Amniotic epithelial cell (primary cell): ENCODE measurements at regions not wholly inside any gene's neighbourhood (a gene's known extent, or its start where the extent isn't known, plus 50 kb on each side); places are given as distances from the start of the nearest gene placed in this dataset.

Experiments
- DNase-seq: peaks from one replicate; pipeline ENCODE4 v3.0.0-alpha.2; 2010; ENCODE audit warnings: low read depth

DNA sequence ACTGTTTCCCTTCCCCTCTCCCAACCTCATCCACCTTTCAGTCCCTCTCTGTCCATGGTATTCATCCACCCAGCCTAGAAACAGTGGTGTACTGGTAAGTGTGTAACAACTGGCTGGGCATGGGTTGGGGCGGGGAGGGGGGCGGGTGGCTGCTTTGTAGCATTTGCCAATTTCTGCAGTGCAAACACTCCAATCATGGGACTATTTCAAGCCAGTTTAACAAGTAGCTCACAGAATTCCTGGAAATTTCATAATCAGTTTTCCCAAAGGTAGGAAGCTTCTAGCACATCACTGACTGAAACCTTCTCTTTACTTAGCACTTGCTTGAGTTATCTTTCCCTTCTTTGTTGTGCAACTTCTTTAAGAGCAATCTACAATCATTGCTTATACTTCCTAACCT lies 100.8 kb upstream of the WASF3 start:
- DNase-seq, result no peak

- DNase-seq, result no peak
Observed at GRCh38 chr13:26457212-26457611, 100.3 kb upstream of the WASF3 start.

GRCh38 chr13:26458196-26458749 lies 99.2 kb upstream of the WASF3 start:
- no peak for DNase-seq

GRCh38 chr13:26459276-26460131 lies 98.0 kb upstream of the WASF3 start:
- no peak for DNase-seq

GRCh38 chr13:26460648-26461047 lies 96.8 kb upstream of the WASF3 start:
- DNase-seq, result no peak

DNA sequence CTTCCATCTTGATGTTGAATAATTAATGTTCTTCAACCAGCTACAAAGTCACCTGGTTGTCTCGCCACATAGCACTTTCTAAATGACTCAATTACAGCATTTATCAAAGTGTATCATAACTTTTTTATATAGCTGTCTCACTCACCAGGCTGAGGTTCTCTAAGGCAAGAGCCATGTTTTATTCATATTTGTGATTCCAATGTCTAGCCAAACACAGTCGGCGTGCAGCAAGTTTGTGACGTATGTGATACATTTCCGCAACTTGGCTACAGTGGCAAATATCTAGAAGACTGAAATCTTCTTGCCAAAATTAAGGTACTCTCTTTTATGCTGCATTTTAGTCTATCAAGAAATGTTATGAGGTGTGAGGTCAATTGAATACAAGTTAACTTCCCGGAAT lies 94.2 kb upstream of the WASF3 start:
- DNase-seq, result no peak

- DNase-seq, result no peak
Observed at GRCh38 chr13:26463848-26464247, 93.6 kb upstream of the WASF3 start.

GRCh38 chr13:26465514-26465913 lies 92.0 kb upstream of the WASF3 start:
- DNase-seq, result no peak

DNA sequence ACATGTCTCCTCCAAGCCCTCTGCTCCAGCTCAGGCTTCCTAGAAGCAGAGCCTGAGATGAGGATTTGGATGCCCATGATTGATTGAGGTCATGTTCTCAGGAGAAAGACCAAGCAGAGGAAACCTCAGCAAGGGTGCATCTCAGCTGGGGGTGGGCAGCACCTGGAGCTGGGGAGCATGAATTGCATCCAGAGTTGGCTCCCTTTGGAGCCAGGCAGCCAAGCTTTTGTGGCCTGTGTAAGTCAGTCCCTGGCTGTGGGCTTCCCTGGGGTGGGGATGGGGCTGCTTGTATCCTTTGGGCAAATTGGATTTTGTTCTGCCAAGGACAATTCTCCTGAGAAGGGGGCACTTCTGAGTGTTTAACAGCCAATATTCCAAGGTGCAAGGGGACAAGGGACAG lies 91.5 kb upstream of the WASF3 start:
- no peak for DNase-seq

DNA sequence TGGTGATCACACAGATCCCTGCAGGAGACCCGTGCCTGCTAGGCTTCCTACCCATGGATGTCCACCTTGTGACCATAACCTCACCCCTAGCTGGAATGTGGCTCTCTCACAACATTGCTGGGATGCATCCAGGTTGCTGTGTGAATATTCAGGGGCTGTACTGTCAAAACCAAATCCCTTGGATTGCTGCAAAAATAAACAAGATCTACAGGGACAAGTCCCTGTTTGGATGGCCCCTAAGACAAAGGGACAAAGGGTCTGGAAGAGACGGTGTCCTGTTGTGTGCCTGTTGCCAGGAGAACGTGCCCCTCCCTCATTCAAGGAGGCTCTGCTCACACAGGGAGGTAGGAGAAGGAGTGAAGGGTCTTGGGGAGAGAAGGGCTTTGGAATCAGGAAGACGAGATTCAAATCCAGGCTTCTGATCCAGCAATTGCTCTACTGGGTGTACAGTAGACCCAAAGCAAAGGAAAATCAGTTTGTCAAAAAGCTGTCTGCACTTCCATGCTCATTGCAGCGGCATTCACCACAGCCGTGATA lies 89.2 kb upstream of the WASF3 start:
- DNase-seq, result no peak

DNA sequence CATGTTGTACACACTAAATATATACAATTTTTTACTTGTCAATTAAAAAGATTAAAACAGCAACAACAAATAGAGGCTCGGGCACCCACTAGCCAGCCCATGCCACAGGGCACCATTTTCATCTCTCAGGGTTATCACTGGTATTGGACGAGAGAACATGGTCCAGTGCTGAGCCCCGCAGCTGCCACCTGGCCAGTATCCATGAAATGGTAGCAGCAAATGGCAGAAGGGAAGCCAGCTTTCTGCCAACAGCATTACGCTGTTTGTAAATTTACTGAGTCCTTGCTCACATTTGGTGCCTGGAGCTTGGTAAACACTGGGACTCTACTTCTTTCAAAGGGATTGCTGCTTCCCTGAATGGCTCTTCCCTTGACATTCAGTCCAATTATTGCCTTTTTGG lies 87.9 kb upstream of the WASF3 start:
- no peak for DNase-seq

DNA sequence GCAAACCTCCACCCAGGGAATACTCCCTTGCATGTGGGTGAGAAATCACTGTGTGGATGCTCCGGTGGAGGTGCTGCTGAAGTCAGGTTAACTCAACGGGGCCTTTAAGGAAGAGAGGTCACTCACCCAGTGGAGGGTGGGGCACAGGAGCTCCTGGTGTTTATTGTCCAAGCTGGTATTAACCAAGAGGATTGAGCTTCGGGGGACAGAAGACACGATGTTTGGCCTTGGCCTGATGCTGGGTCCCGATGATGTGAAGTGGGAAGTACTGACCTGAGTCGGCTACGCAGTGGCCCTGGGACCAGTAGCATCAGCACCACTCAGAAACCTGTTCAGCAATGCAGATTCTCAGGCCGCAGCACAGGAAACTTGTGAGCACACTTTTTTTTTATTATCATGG lies 85.7 kb upstream of the WASF3 start:
- DNase-seq, result no peak

GRCh38 chr13:26473571-26474230 lies 83.8 kb upstream of the WASF3 start:
- DNase-seq, result no peak

GRCh38 chr13:26474286-26474685 lies 83.2 kb upstream of the WASF3 start:
- DNase-seq, result no peak

GRCh38 chr13:26475176-26476110 lies 82.0 kb upstream of the WASF3 start:
- no peak for DNase-seq

DNA sequence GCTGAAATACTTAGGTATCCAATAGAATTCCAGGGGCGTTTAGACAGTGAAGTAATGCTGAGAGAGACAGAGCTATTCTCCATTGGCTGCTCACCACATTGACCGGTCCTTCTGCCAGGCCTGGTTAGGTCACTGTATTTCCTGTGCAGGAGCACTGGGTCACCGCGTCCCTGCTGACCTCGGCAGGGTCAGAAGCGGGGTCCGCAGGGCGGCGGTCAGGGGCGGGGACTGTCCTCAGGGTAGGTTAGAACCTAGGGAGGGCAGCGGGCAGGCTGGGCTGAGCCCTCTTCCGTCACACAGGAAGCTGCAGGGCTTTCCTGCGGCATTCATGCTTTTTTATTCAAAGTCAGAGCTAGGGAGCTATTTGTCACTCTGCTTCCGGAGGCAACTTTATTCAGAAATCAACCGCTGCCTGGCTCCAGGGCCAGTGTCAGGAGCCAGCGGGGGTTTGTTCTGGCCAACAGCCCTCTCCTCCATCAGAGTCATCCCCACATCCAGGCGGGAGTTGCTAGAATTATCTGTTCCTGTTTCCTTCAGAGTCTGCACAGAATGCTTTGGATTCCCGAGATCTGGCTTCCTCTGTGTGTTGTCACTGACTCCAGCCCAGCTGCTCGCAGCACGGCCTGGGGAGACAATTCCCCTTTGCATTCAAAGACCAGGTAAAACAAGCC lies 81.2 kb upstream of the WASF3 start:
- peak; percentile 25 for DNase-seq

- DNase-seq, result no peak
Observed at GRCh38 chr13:26476782-26477142, 80.7 kb upstream of the WASF3 start.

GRCh38 chr13:26477681-26478080 lies 79.8 kb upstream of the WASF3 start:
- no peak for DNase-seq

DNA sequence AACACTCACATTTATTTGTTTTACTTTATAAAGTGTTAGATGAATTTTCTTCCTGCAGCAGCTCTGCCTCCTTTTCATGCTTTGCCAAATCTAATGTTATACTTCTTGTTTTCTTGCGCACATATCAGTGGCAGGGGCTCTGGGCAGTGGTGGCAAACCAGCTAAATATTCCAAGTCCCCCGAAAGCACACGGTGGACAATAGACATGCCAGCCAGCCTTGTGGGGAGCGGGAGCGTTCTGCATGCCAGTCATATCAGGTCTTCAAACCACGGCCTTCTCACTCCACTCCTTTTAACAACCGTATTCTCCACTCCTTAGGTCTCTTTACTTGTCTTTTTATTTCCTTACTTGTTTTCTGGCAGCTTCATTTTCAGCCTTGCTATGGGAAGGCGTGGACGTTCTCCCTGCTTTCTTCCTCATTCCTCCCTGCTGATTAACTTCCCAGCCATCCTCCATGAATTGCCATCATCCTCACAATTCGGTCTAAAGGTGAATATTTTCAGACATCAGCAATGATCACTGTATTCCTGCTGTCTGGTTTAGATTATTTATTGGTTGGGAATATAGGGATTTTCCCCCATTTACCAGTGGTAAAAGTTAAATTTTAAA lies 77.1 kb upstream of the WASF3 start:
- peak; percentile 10 for DNase-seq

GRCh38 chr13:26482451-26483197 lies 74.9 kb upstream of the WASF3 start:
- DNase-seq, result peak; percentile 72
